Keratinocyte (primary cell): ENCODE measurements at regions not wholly inside any gene's neighbourhood (a gene's known extent, or its start where the extent isn't known, plus 50 kb on each side); places are given as distances from the start of the nearest gene placed in this dataset.

Source experiments
- DNase-seq: peaks from one replicate; pipeline ENCODE4 v3.0.0-alpha.2; 2011; ENCODE audit warnings: low read depth, missing footprints, low spot score
- FAIRE-seq: peaks from 2 replicates; lab custom pipeline; 2011; peaks lifted over from hg19 to GRCh38; lab: Jason Lieb, UNC
- H2AFZ ChIP-seq: 2 replicates; pipeline ENCODE4 v1.6.0; 2012; ENCODE audit warnings: low read length, control low read depth, inconsistent platforms; ENCODE audit not compliant: control insufficient read depth
- H3K27ac ChIP-seq: 2 replicates; pipeline ENCODE4 v1.5.1; 2011; ENCODE audit warnings: low read length; ENCODE audit not compliant: control insufficient read depth, insufficient read depth
- H3K27me3 ChIP-seq: 3 replicates; pipeline ENCODE4 v1.6.0; 2011; ENCODE audit warnings: low read length; ENCODE audit not compliant: control insufficient read depth, insufficient read depth; ENCODE audit errors: extremely low read depth
- H3K36me3 ChIP-seq, 2 experiments: 2 replicates in 1 of 2; 3 replicates in 1 of 2; pipeline ENCODE4 v1.5.1; 2011; ENCODE audit warnings: low read length in 2 of 2, mild to moderate bottlenecking in 1 of 2; ENCODE audit not compliant: control insufficient read depth in 2 of 2, insufficient read depth in 2 of 2; ENCODE audit errors: extremely low read depth in 1 of 2
- H3K4me1 ChIP-seq: 3 replicates; pipeline ENCODE4 v1.5.1; 2011; ENCODE audit warnings: low read length; ENCODE audit not compliant: control insufficient read depth, insufficient read depth; ENCODE audit errors: extremely low read depth
- H3K4me2 ChIP-seq: 3 replicates; pipeline ENCODE4 v1.6.0; 2011; ENCODE audit warnings: low read depth, low read length; ENCODE audit not compliant: control insufficient read depth, insufficient read depth; ENCODE audit errors: extremely low read depth
- H3K4me3 ChIP-seq, 3 experiments: fragments of 200-600 bp in 1 of 3; sonication (generic) in 1 of 3; 2 replicates in 2 of 3; 3 replicates in 1 of 3; pipeline ENCODE4 v1.5.1; 2011 to 2016; ENCODE audit warnings: low read length in 3 of 3, mild to moderate bottlenecking in 3 of 3, control low read depth in 2 of 3, inconsistent platforms in 1 of 3, low read depth in 1 of 3, mixed read lengths in 1 of 3, mixed run types in 1 of 3, moderate library complexity in 1 of 3; ENCODE audit not compliant: control insufficient read depth in 2 of 3, insufficient read depth in 2 of 3; ENCODE audit errors: extremely low read depth in 1 of 3
- H3K79me2 ChIP-seq: 2 replicates; pipeline ENCODE4 v1.6.0; 2012; ENCODE audit warnings: low read length; ENCODE audit not compliant: control insufficient read depth, insufficient read depth
- H3K9ac ChIP-seq: 3 replicates; pipeline ENCODE4 v1.6.0; 2011; ENCODE audit warnings: low read length; ENCODE audit not compliant: control insufficient read depth, insufficient read depth; ENCODE audit errors: extremely low read depth
- H3K9me1 ChIP-seq: 3 replicates; pipeline ENCODE4 v1.6.0; 2011; ENCODE audit warnings: low read length; ENCODE audit not compliant: control insufficient read depth, insufficient read depth; ENCODE audit errors: extremely low read depth
- H3K9me3 ChIP-seq: 2 replicates; pipeline ENCODE4 v1.5.1; 2012; ENCODE audit warnings: low read depth, low read length; ENCODE audit not compliant: control insufficient read depth
- H4K20me1 ChIP-seq: 3 replicates; pipeline ENCODE4 v1.6.0; 2011; ENCODE audit warnings: low read length; ENCODE audit not compliant: control insufficient read depth, insufficient read depth; ENCODE audit errors: extremely low read depth
- EZH2 ChIP-seq: IDR thresholded peaks from one replicate; pipeline ENCODE4 v1.6.1; 2012; ENCODE audit warnings: inconsistent platforms, mild to moderate bottlenecking, low read length, moderate library complexity
- dilution Hi-C: fragments of 300-500 bp; cut with MboI; formaldehyde crosslinking; loops from one replicate; pipeline ENCODE4 v1.7.0; 2020; ENCODE audit warnings: low sequenced_read_pairs; ENCODE audit not compliant: extremely low pct_ligation_motif_present
- TF ChIP-seq, protein P1 (sequence below), 3 experiments: IDR thresholded peaks in 1 of 3; conservative IDR thresholded peaks in 1 of 3; optimal IDR thresholded peaks in 1 of 3; 2 replicates in 2 of 3; 3 replicates in 1 of 3; pipeline versions ENCODE3 to v1.5.1; 2011; ENCODE audit warnings: low read length in 3 of 3, mild to moderate bottlenecking in 3 of 3, moderate library complexity in 2 of 3, control low read depth in 1 of 3, inconsistent platforms in 1 of 3; ENCODE audit not compliant: insufficient read depth in 2 of 3; ENCODE audit errors: extremely low read depth in 1 of 3

DNA sequence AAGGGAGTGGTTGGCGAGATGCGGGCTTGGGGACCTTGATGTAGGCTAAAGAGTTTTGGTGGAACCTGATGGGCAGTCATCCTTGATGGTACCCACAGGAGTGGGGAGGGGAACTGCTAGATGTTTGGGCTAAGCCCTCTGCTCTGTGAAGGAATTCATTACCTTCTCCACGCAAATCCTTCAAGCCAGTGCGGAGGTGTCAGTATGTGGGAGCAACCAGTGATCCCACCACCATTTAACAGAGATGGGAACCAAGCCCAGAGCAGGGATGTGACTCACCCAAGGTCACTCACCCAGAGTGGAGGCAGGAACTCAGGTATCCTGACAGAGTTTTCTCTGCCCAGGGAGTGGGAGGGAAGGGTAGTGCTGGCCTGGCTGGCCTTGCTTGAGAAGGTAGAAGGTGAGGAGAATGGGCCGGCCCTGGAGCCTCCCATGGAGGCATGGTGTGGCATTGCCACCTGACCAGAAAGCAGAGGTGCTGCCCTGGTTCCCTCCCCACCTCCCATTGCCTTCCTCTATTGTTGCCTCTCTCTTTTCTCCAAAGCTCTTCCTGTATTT, 51.2 kb upstream of the STUM start:
- Histone ChIP-seq H3K36me3 (no peaks in the 10 kb centered on the region), H3K27ac (no peak overlapping the region), H3K9ac (no peak overlapping the region), H3K79me2 (no peaks in the 10 kb centered on the region), H4K20me1 (no peaks in the 10 kb centered on the region), H3K4me3 (no peak overlapping the region), H2AFZ (no peak overlapping the region), H3K9me1 (no peaks in the 10 kb centered on the region), H3K9me3 (no peaks in the 10 kb centered on the region), H3K27me3 (no peaks in the 10 kb centered on the region), H3K4me1 (no peaks in the 10 kb centered on the region), H3K4me2 (no peak overlapping the region)
- TF ChIP-seq EZH2, result no peak
- TF ChIP-seq, protein P1, sequence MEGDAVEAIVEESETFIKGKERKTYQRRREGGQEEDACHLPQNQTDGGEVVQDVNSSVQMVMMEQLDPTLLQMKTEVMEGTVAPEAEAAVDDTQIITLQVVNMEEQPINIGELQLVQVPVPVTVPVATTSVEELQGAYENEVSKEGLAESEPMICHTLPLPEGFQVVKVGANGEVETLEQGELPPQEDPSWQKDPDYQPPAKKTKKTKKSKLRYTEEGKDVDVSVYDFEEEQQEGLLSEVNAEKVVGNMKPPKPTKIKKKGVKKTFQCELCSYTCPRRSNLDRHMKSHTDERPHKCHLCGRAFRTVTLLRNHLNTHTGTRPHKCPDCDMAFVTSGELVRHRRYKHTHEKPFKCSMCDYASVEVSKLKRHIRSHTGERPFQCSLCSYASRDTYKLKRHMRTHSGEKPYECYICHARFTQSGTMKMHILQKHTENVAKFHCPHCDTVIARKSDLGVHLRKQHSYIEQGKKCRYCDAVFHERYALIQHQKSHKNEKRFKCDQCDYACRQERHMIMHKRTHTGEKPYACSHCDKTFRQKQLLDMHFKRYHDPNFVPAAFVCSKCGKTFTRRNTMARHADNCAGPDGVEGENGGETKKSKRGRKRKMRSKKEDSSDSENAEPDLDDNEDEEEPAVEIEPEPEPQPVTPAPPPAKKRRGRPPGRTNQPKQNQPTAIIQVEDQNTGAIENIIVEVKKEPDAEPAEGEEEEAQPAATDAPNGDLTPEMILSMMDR (optimal IDR thresholded peaks at IDR 0.05 in 1 of 3, IDR thresholded peaks at IDR 0.05 in 1 of 3, conservative IDR thresholded peaks at IDR 0.05 in 1 of 3; ENCODE audit: extremely low read depth in 1 of 3, insufficient read depth in 2 of 3, low read length in 3 of 3), result no peak
- DNase-seq (no peak), FAIRE-seq (no peak)
- dilution Hi-C loops, result no loop called here

DNA sequence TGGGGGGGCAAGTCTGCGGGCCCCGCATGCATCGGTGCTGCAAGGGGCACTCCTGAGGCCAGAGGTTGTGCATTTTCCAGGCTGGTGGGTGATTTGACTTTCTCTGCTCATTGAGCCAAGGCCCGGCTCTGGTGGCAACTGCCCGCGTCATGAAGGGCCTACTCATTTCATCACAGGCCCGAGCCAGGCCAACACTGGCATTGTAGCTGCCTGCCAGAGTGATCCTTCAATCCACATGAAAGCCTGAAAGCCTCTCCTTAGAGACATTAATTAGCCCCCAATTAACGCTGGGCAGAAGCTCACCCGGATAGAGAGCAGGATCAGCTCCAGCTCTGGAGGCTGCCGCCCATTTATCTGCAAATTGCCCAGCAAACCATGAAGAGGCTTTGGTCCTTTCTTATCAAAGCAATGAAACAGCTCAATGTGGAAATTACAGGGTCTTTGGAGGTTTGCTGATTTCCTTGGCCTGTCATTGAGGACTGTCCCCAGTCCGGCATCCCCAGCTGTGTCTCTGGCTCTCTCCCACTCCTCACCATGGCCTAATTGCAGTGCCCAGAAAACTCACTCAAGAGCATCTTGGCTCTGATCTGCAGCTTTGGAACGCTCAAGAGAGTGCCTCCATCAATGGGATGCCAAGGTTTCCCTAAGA, 50.4 kb upstream of the STUM start:
- FAIRE-seq, result no peak
- TF ChIP-seq EZH2, result no peak
- TF ChIP-seq, protein P1 (optimal IDR thresholded peaks at IDR 0.05 in 1 of 3, IDR thresholded peaks at IDR 0.05 in 1 of 3, conservative IDR thresholded peaks at IDR 0.05 in 1 of 3; ENCODE audit: extremely low read depth in 1 of 3, insufficient read depth in 2 of 3, low read length in 3 of 3), result no peak
- no peaks in the 10 kb centered on the region for H3K79me2 ChIP-seq

More for the DNA sequence above, 50.4 kb upstream of the STUM start:
- Histone ChIP-seq H3K9ac (no peak overlapping the region), H3K36me3 (no peaks in the 10 kb centered on the region), H3K4me3 (no peak overlapping the region), H3K4me1 (no peaks in the 10 kb centered on the region), H2AFZ (no peak overlapping the region), H4K20me1 (no peaks in the 10 kb centered on the region), H3K27ac (no peak overlapping the region), H3K4me2 (no peak overlapping the region), H3K27me3 (no peaks in the 10 kb centered on the region), H3K9me3 (no peaks in the 10 kb centered on the region), H3K9me1 (no peaks in the 10 kb centered on the region)
- dilution Hi-C loops, result no loop called here
- DNase-seq, result no peak
